ENCODE measurements at regions not wholly inside any gene's neighbourhood (a gene's known extent, or its start where the extent isn't known, plus 50 kb on each side); places are given as distances from the start of the nearest gene placed in this dataset.

DNA sequence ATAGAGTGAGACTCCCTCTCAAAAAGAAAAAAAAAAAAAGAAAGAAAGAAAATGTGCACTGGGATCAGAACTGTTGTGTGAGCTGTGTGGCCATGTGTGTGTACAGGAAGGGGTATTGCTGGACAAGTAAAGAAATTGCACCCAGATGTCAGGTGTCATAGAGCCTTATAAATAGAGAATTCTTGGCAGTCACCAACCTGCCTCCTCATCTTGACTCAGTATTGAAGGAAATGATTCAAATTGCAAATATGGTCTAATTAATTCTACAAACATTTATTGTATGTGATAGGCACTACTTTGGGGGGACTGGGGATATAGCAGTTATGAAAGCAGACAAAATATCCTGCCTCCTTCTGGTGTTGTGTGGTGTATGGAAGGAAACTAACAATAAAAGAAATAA is 243.8 kb upstream of the TTC14 start:
- TF ChIP-seq, protein P1, sequence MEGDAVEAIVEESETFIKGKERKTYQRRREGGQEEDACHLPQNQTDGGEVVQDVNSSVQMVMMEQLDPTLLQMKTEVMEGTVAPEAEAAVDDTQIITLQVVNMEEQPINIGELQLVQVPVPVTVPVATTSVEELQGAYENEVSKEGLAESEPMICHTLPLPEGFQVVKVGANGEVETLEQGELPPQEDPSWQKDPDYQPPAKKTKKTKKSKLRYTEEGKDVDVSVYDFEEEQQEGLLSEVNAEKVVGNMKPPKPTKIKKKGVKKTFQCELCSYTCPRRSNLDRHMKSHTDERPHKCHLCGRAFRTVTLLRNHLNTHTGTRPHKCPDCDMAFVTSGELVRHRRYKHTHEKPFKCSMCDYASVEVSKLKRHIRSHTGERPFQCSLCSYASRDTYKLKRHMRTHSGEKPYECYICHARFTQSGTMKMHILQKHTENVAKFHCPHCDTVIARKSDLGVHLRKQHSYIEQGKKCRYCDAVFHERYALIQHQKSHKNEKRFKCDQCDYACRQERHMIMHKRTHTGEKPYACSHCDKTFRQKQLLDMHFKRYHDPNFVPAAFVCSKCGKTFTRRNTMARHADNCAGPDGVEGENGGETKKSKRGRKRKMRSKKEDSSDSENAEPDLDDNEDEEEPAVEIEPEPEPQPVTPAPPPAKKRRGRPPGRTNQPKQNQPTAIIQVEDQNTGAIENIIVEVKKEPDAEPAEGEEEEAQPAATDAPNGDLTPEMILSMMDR (IDR thresholded peaks at IDR 0.05; ENCODE audit: low read length, missing control alignments), result no peak
- DNase-seq (ENCODE audit: low read depth), result no peak

DNA sequence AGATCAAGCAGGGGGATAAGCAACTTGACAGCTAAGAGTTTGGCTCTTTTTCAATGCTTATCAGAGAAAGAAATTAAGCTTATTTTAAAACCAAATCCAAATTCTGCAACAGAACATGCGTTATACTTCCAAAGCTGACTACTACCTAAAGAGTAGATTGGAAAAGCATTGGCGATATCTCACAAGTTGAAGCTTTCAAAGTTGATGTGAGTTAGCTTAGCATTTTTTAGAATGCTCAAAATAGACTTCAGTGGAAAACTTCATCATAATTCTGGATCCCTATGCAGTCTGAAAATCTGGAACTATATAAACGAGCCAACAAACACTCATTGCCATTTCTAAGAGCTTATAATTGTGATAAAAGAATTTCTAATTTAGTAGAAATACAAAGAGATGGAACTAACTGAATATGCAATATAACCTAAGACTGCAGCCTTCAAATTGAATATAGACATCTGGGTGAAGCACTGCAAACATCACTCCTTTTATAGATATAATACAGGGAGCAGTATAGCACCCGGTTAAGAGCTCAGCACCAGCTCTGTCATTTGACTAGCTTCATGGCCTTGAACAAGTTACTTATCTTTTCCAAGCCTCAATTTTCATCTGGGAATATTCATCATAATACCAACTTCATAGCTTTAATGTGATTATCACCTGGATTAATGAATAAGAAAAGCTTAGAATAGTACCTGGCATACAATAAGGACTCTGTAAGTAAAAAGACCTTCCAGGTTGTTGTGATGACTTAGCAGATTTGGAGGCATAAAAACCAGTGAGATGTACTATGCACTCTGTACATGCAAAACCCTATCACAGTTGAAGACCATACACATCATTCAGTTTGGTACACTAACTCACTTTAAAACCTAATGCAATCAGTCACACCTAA is 242.7 kb upstream of the TTC14 start:
- H3K4me3 ChIP-seq (replicated peaks; ENCODE audit: low read depth, low read length), result no peak overlapping the region
- no peak for DNase-seq (ENCODE audit: low read depth)
- TF ChIP-seq, protein P1 (IDR thresholded peaks at IDR 0.05; ENCODE audit: low read length, missing control alignments), result no peak

More for the DNA sequence above, 243.8 kb upstream of the TTC14 start:
- H3K4me3 ChIP-seq (replicated peaks; ENCODE audit: low read depth, low read length), result no peak overlapping the region

DNA sequence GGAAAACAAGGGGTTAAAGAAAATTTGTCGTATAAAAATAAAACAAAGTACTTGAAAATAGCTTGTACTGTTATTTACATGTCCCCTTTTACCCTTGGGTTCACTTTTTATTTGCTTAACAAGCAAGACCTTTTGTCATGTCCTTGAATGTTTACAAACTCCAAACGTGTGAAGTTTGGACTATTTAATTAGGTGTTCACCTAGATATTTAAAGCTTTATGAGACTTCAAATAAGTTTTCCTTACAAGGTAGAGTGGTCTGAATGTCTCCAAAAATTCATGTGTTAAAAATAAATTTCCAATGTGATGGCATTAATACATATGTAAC is 242.0 kb upstream of the TTC14 start:
- TF ChIP-seq, protein P1 (IDR thresholded peaks at IDR 0.05; ENCODE audit: low read length, missing control alignments), result no peak
- H3K4me3 ChIP-seq (replicated peaks; ENCODE audit: low read depth, low read length), result no peak overlapping the region
- DNase-seq (ENCODE audit: low read depth), result no peak

DNA sequence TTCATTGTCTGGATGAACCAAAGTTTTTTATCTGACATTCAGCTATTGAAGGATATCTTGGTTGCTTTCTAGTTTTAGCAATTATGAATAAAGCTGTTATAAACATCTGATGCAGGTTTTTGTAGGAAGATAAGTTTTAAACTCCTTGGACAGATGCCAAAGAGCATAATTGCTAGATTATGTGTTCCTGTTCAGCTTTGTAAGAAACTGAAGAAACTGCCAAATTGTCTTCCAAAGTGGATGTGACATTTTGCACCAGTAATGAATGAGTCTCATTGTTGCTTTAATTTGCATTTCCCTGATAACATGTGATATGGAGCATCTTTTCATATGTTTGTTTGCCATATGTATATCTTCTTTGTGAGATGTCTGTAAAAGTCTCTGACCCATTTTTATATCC is 239.9 kb upstream of the TTC14 start:
- TF ChIP-seq, protein P1 (IDR thresholded peaks at IDR 0.05; ENCODE audit: low read length, missing control alignments), result no peak
- no peak for DNase-seq (ENCODE audit: low read depth)
- no peak overlapping the region for H3K4me3 ChIP-seq (replicated peaks; ENCODE audit: low read depth, low read length)

DNA sequence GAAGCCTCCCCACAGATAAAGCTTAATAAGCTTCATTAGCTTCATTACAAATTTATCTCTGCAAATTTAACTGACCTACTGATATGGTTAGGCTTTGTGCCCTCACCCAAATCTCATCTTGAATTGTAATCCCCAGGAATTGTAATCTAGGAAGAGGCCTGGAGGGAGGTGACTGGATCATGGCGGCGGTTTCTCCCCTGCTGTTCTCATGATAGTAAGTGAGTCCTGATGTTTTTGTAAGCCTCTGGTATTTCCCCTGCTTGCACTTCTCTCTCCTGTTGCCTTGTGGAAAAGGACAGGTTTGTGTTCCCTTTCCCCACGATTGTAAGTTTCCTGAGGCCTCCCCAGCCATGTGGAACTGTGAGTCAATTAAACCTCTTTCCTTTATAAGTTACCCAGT is 226.1 kb upstream of the TTC14 start:
- H3K4me3 ChIP-seq (replicated peaks; ENCODE audit: low read depth, low read length), result no peak overlapping the region
- TF ChIP-seq, protein P1 (IDR thresholded peaks at IDR 0.05; ENCODE audit: low read length, missing control alignments), result no peak
- no peak for DNase-seq (ENCODE audit: low read depth)

DNA sequence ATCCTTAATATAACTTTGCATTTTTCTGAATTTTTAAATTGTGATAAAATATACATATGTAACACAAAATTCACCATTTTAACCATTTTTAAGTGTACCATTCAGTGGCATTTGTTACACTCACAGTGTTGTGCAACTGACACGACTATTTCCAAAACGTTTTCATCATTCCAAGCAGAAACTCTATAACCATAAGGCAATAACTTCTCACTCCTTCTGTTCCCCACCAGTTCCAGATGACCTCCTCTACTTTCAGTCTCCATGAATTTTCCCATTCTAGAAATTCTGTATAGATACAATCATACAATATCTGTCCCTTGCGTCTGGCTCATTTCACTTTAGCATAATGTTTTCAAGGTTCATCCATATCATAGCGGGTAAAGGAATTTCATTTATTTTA is 223.5 kb upstream of the TTC14 start:
- no peak for DNase-seq (ENCODE audit: low read depth)
- TF ChIP-seq, protein P1 (IDR thresholded peaks at IDR 0.05; ENCODE audit: low read length, missing control alignments), result no peak
- H3K4me3 ChIP-seq (replicated peaks; ENCODE audit: low read depth, low read length), result no peak overlapping the region
